ENCODE measurements at regions not wholly inside any gene's neighbourhood (a gene's known extent, or its start where the extent isn't known, plus 50 kb on each side); places are given as distances from the start of the nearest gene placed in this dataset.
A peak's percentile ranks its signal among the peaks of the same experiment; 100 is the strongest.

DNA sequence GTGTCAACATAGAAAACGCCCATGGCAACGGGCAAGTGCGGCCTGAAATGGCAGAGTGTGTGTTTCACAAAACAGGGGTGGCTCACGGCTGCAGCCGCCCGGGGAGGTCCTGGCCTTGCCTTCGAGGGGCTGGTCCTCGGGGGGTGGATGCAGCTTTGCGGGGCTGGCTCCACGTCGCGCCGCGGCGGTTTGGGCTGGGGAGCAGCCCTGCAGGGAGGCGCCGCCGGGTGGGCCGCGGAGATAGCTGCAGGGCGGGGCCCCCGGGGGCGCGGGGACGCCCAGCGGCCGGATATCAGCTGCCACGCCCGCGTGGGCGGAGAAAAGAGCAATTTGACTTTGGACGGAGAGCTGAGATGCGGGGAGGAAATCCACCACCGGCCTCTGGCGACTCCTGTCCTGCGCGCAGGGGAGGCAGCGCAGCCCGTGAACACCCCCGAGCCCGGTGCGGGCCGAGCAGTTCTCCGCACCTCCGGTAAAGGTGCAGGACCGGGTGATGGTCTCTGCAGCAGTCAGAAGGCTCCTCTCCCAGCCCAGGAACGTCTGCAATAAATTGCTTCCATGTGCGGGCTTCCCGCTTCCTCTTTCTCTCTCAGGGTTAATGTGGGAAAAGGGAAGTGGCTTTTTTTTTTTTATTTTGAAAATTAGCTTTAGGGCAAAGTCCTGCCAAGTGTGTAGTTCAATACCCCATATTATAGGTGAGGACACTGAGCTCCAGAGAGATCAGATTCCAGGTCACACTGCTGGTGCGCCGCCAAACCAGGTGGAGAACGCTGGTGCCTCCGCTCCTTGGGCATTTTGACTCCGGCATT, 110.5 kb downstream of the ARF6 start:
- DNase-seq (peak; percentile 85), ATAC-seq (ENCODE audit: low read depth) (peak; percentile 65)
- ChIA-PET CTCF (interaction anchor here (0.7 to 6.7 kb wide), 24 partner anchors 15 to 151 kb away, joined by 3 to 90 read pairs (median 6); partner anchors contain the start of genes ARF6, NEMF and VCPKMT), POLR2A (interaction anchor here (0.5 to 7.3 kb wide), 43 partner anchors 9 to 405 kb away, joined by 3 to 301 read pairs (median 8); partner anchors contain the start of genes ARF6, LRR1, NEMF and VCPKMT)
- Mint-ChIP-seq H3K27me3 (no peaks in the 10 kb centered on the region), H3K27ac (peak overlapping the region; percentile 95), H3K36me3 (ENCODE audit: low read depth) (peaks cover 6% of the 10 kb centered on the region), H3K4me1 (peaks cover 79% of the 10 kb centered on the region), H3K4me3 (peak overlapping the region; percentile 83), H3K9me3 (no peaks in the 10 kb centered on the region)
- intact Hi-C loops (cut with micrococcal nuclease) = loop anchor here (1.0 to 2.0 kb wide), 13 partner anchors 17 to 369 kb away; no protein-coding TSS in a partner anchor
- TF ChIP-seq, protein P1, sequence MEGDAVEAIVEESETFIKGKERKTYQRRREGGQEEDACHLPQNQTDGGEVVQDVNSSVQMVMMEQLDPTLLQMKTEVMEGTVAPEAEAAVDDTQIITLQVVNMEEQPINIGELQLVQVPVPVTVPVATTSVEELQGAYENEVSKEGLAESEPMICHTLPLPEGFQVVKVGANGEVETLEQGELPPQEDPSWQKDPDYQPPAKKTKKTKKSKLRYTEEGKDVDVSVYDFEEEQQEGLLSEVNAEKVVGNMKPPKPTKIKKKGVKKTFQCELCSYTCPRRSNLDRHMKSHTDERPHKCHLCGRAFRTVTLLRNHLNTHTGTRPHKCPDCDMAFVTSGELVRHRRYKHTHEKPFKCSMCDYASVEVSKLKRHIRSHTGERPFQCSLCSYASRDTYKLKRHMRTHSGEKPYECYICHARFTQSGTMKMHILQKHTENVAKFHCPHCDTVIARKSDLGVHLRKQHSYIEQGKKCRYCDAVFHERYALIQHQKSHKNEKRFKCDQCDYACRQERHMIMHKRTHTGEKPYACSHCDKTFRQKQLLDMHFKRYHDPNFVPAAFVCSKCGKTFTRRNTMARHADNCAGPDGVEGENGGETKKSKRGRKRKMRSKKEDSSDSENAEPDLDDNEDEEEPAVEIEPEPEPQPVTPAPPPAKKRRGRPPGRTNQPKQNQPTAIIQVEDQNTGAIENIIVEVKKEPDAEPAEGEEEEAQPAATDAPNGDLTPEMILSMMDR (IDR thresholded peaks at IDR 0.05) = no peak

DNA sequence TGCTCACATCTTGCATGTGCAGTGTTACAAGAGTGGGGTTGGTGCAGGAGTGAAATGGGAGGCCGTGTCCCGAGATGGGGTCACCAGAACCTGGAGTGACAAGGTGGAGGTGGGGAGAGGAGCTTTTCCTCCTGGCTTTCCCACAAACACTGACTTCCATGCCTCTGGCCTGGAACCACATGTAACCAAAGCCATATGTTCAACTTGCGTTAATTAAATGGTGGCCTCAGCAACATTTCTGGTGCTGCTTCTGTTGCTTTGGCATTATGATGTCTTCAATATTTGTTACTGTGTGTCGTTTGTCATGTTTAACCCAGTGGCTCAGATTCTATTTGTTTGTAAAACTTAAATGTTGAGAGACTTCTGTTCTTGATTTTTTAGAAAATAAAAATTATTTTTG, 110.2 kb downstream of the VCPKMT start:
- Mint-ChIP-seq H3K27me3 (no peaks in the 10 kb centered on the region), H3K36me3 (ENCODE audit: low read depth) (peaks cover 13% of the 10 kb centered on the region), H3K4me3 (no peak overlapping the region), H3K27ac (peak overlapping the region; percentile 27), H3K4me1 (peaks cover 73% of the 10 kb centered on the region), H3K9me3 (no peaks in the 10 kb centered on the region)
- ATAC-seq (ENCODE audit: low read depth) = no peak
- intact Hi-C loops (cut with micrococcal nuclease) = no loop called here
- TF ChIP-seq, protein P1 (IDR thresholded peaks at IDR 0.05) = no peak
- DNase-seq = no peak
- CTCF ChIA-PET = no interaction called here
- POLR2A ChIA-PET = interaction anchor here (0.6 to 1.1 kb wide), 3 partner anchors 10 to 77 kb away, joined by 3 to 7 read pairs (median 3); no protein-coding TSS in a partner anchor

DNA sequence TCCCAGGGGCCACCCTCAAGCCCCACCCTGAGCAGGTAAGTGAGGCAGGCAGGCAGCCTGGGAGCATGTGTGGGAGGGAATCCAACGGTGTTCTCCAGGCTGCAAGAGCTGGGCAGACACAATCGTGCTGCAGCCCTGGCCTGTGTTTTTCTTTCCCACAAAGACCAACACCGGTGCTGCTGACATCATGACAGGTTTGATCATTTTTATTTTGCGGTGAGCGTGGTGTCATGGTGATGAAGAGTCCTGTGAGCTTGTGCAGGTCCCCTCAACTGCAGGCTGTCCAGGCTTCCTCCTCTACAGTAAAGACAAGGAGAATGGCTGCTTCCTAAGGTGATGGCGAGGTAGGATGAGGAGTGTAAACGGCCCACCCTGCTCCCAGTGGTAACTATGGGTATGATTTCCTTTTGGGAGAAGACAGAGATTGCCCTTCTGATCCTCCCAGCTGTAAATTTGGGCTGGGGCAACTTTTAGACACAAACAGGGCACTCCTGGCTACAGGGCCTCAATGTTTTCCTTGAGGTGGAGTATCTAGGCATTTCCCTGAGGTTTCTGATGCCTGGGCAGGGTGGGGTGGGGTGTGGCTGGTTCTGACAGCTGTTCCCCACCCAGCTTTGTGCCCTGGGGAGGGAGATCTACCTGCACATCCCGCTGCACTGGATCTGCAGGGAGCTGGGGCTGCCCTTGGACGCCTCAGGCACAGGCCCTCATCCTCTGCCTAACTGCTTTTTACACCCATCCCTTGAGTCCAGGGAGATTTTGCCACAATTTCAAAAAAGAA, 109.1 kb downstream of the VCPKMT start:
- Mint-ChIP-seq H3K4me1 (peaks cover 63% of the 10 kb centered on the region), H3K27me3 (no peaks in the 10 kb centered on the region), H3K27ac (peak overlapping the region; percentile 30), H3K36me3 (ENCODE audit: low read depth) (peaks cover 13% of the 10 kb centered on the region), H3K4me3 (no peak overlapping the region), H3K9me3 (no peaks in the 10 kb centered on the region)
- TF ChIP-seq, protein P1 (IDR thresholded peaks at IDR 0.05) = no peak
- DNase-seq = no peak
- ChIA-PET POLR2A (interaction anchor here (0.6 to 4.2 kb wide), 11 partner anchors 24 to 155 kb away, joined by 3 to 35 read pairs (median 4); partner anchors contain the start of genes ARF6 and NEMF), CTCF (interaction anchor here (1.9 kb wide), 1 partner anchor 31 kb away, joined by 5 read pairs; no protein-coding TSS in a partner anchor)
- no peak for ATAC-seq (ENCODE audit: low read depth)
- intact Hi-C loops (cut with micrococcal nuclease) = no loop called here

DNA sequence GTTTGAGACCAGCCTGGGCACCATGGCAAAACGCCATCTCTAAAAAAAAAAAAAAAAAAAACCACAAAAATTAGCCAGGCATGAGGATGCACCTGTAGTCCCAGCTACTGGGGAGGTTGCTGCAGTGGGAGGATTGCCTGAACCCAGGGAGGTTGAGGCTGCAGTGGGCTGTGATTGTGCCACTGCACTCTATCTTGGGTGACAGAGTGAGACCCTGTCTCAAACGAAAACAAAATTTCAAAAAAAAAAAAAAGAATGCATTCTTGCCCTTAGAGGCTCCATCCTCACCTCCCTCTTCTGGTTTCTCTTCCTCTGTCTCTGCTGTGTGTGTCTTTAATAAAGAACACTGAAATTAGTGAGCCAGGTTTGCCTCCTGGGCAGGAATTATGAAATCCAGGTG, 107.8 kb downstream of the VCPKMT start:
- intact Hi-C loops (cut with micrococcal nuclease) = loop anchor here (2.0 kb wide), 1 partner anchor 14 kb away; no protein-coding TSS in a partner anchor
- Mint-ChIP-seq H3K27me3 (no peaks in the 10 kb centered on the region), H3K9me3 (no peaks in the 10 kb centered on the region), H3K4me3 (peak overlapping the region; percentile 13), H3K27ac (peak overlapping the region; percentile 84), H3K36me3 (ENCODE audit: low read depth) (peaks cover 13% of the 10 kb centered on the region), H3K4me1 (peaks cover 64% of the 10 kb centered on the region)
- DNase-seq = no peak
- ChIA-PET CTCF (interaction anchor here (1.9 kb wide), 1 partner anchor 30 kb away, joined by 5 read pairs; no protein-coding TSS in a partner anchor), POLR2A (interaction anchor here (0.6 to 4.2 kb wide), 12 partner anchors 9 to 156 kb away, joined by 3 to 35 read pairs (median 4); partner anchors contain the start of gene NEMF)
- peak; percentile 74 for ATAC-seq (ENCODE audit: low read depth)
- TF ChIP-seq, protein P1 (IDR thresholded peaks at IDR 0.05) = no peak
